ENCODE measurements at regions not wholly inside any gene's neighbourhood (a gene's known extent, or its start where the extent isn't known, plus 50 kb on each side); places are given as distances from the start of the nearest gene placed in this dataset.

- H3K4me3 ChIP-seq (ENCODE audit: low read depth in 1 of 2, low read length in 2 of 2) = no peak overlapping the region
- TF ChIP-seq EZH2 (IDR thresholded peaks at IDR 0.05; ENCODE audit: borderline replicate concordance, low read depth, low read length, severe bottlenecking) (no peak), CTCF (IDR thresholded peaks at IDR 0.05; ENCODE audit: borderline replicate concordance, extremely low read depth, low read length, poor library complexity, severe bottlenecking) (no peak)
- no peaks in the 10 kb centered on the region for H3K36me3 ChIP-seq (ENCODE audit: insufficient read depth, low read length)
- no peaks in the 10 kb centered on the region for H3K27me3 ChIP-seq (ENCODE audit: insufficient read depth, low read length, poor library complexity)
- H4K20me1 ChIP-seq (ENCODE audit: insufficient read depth, low read length) = no peaks in the 10 kb centered on the region
- no peak overlapping the region for H3K9ac ChIP-seq (ENCODE audit: low read depth, low read length)
- ATAC-seq (ENCODE audit: insufficient read depth, low read depth) (peak; percentile 94), DNase-seq (peak; percentile 70)
- no peaks in the 10 kb centered on the region for H3K79me2 ChIP-seq (ENCODE audit: insufficient read depth, low read length)
- H3K27ac ChIP-seq (ENCODE audit: low read length) = peak overlapping the region; percentile 15; the same call in 1 of the 2 replicates
- peaks cover 28% of the 10 kb centered on the region for H3K4me1 ChIP-seq (ENCODE audit: insufficient read depth, low read length)
- no peak overlapping the region for H3K4me2 ChIP-seq (ENCODE audit: insufficient read depth, low read length)
- H3K9me3 ChIP-seq (ENCODE audit: insufficient read depth, low read length, severe bottlenecking) = no peaks in the 10 kb centered on the region
- H2AFZ ChIP-seq (ENCODE audit: low read depth, low read length) = no peak overlapping the region
Observed at GRCh38 chr12:89770391-89770790, 61.8 kb upstream of the ATP2B1 start.

- Histone ChIP-seq H3K9me3 (ENCODE audit: insufficient read depth, low read length, severe bottlenecking) (no peaks in the 10 kb centered on the region), H3K9ac (ENCODE audit: low read depth, low read length) (no peak overlapping the region), H2AFZ (ENCODE audit: low read depth, low read length) (no peak overlapping the region), H3K79me2 (ENCODE audit: insufficient read depth, low read length) (no peaks in the 10 kb centered on the region), H3K27ac (ENCODE audit: low read length) (no peak overlapping the region), H3K4me2 (ENCODE audit: insufficient read depth, low read length) (no peak overlapping the region), H4K20me1 (ENCODE audit: insufficient read depth, low read length) (no peaks in the 10 kb centered on the region), H3K4me1 (ENCODE audit: insufficient read depth, low read length) (peaks cover 28% of the 10 kb centered on the region), H3K4me3 (ENCODE audit: low read depth in 1 of 2, low read length in 2 of 2) (no peak overlapping the region), H3K27me3 (ENCODE audit: insufficient read depth, low read length, poor library complexity) (no peaks in the 10 kb centered on the region), H3K36me3 (ENCODE audit: insufficient read depth, low read length) (no peaks in the 10 kb centered on the region)
- ATAC-seq (ENCODE audit: insufficient read depth, low read depth) (no peak), DNase-seq (no peak)
- TF ChIP-seq CTCF (IDR thresholded peaks at IDR 0.05; ENCODE audit: borderline replicate concordance, extremely low read depth, low read length, poor library complexity, severe bottlenecking) = no peak
- no peak for TF ChIP-seq EZH2 (IDR thresholded peaks at IDR 0.05; ENCODE audit: borderline replicate concordance, low read depth, low read length, severe bottlenecking)
Observed at GRCh38 chr12:89769483-89769818, 60.8 kb upstream of the ATP2B1 start.

- no peaks in the 10 kb centered on the region for H3K27me3 ChIP-seq (ENCODE audit: insufficient read depth, low read length, poor library complexity)
- H3K4me2 ChIP-seq (ENCODE audit: insufficient read depth, low read length) = no peak overlapping the region
- no peaks in the 10 kb centered on the region for H3K79me2 ChIP-seq (ENCODE audit: insufficient read depth, low read length)
- H4K20me1 ChIP-seq (ENCODE audit: insufficient read depth, low read length) = no peaks in the 10 kb centered on the region
- no peaks in the 10 kb centered on the region for H3K9me3 ChIP-seq (ENCODE audit: insufficient read depth, low read length, severe bottlenecking)
- H3K36me3 ChIP-seq (ENCODE audit: insufficient read depth, low read length) = no peaks in the 10 kb centered on the region
- no peak overlapping the region for H2AFZ ChIP-seq (ENCODE audit: low read depth, low read length)
- no peak overlapping the region for H3K9ac ChIP-seq (ENCODE audit: low read depth, low read length)
- H3K4me1 ChIP-seq (ENCODE audit: insufficient read depth, low read length) = peaks cover 28% of the 10 kb centered on the region
- no peak overlapping the region for H3K27ac ChIP-seq (ENCODE audit: low read length)
- TF ChIP-seq CTCF (IDR thresholded peaks at IDR 0.05; ENCODE audit: borderline replicate concordance, extremely low read depth, low read length, poor library complexity, severe bottlenecking) = no peak
- no peak for ATAC-seq (ENCODE audit: insufficient read depth, low read depth)
- DNase-seq = no peak
- no peak overlapping the region for H3K4me3 ChIP-seq (ENCODE audit: low read depth in 1 of 2, low read length in 2 of 2)
Observed at GRCh38 chr12:89768586-89769482, 60.2 kb upstream of the ATP2B1 start.
